AG09309 (cell line): ENCODE measurements at regions not wholly inside any gene's neighbourhood (a gene's known extent, or its start where the extent isn't known, plus 50 kb on each side); places are given as distances from the start of the nearest gene placed in this dataset.

Experiments used
- DNase-seq: peaks from one replicate; pipeline ENCODE4 v3.0.0-alpha.2; 2010; ENCODE audit warnings: low read depth
- H3K4me3 ChIP-seq: 2 replicates; pipeline ENCODE4 v1.5.1; 2011; ENCODE audit warnings: mild to moderate bottlenecking, low read depth, low read length, moderate library complexity; ENCODE audit not compliant: control insufficient read depth
- CTCF ChIP-seq: IDR thresholded peaks from 2 replicates; pipeline ENCODE4 v1.5.1; 2011; ENCODE audit warnings: mild to moderate bottlenecking, low read depth, low read length, inconsistent platforms; ENCODE audit not compliant: insufficient read depth, control insufficient read depth; ENCODE audit errors: missing control alignments

GRCh38 chr7:112886208-112886607 is 96.0 kb upstream of the TMEM168 start:
- no peak for DNase-seq
- H3K4me3 ChIP-seq = no peak overlapping the region
- no peak for TF ChIP-seq CTCF

GRCh38 chr7:112882991-112883390 is 92.8 kb upstream of the TMEM168 start:
- no peak for TF ChIP-seq CTCF
- no peak overlapping the region for H3K4me3 ChIP-seq
- no peak for DNase-seq

GRCh38 chr7:112882511-112882910 is 92.3 kb upstream of the TMEM168 start:
- TF ChIP-seq CTCF = no peak
- no peak overlapping the region for H3K4me3 ChIP-seq
- no peak for DNase-seq

GRCh38 chr7:112882022-112882421 is 91.8 kb upstream of the TMEM168 start:
- no peak for DNase-seq
- TF ChIP-seq CTCF = no peak
- no peak overlapping the region for H3K4me3 ChIP-seq

- TF ChIP-seq CTCF = no peak
- no peak for DNase-seq
- H3K4me3 ChIP-seq = no peak overlapping the region
Measured at GRCh38 chr7:112880818-112881418, 90.7 kb upstream of the TMEM168 start.

- DNase-seq = peak; percentile 18
- no peak for TF ChIP-seq CTCF
- H3K4me3 ChIP-seq = no peak overlapping the region
Measured at GRCh38 chr7:112877691-112878460, 87.7 kb upstream of the TMEM168 start.
